ENCODE measurements at regions not wholly inside any gene's neighbourhood (a gene's known extent, or its start where the extent isn't known, plus 50 kb on each side); places are given as distances from the start of the nearest gene placed in this dataset.

- TF ChIP-seq CTCF (IDR thresholded peaks at IDR 0.05) (no peak), POLR2AphosphoS5 (IDR thresholded peaks at IDR 0.05) (no peak)
Observed at GRCh38 chr11:22084564-22084963, 108.3 kb upstream of the ANO5 start.
